ENCODE measurements at regions not wholly inside any gene's neighbourhood (a gene's known extent, or its start where the extent isn't known, plus 50 kb on each side); places are given as distances from the start of the nearest gene placed in this dataset.

- DNase-seq = no peak
Observed at GRCh38 chr13:31929031-31929770, 102.4 kb upstream of the FRY start.

DNA sequence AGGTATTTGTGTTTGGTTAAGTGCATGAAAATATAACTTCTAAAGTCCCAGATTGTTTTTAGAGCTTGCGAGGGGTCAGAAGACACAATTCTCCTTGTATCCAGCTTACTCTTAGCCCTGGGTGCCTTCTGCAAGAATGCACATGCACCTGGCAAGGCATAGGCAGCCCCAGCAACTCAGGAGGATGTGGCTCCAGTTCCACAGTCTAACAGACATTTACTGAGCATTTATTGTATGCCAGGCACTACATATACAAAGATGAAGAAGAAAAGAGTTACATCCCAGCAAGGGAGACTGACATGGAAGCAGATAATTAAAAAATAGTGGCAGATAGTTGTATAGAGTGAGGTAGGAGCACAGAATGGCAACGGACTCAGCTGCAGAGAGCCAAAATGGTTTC is 101.1 kb upstream of the FRY start:
- no peak for DNase-seq

DNA sequence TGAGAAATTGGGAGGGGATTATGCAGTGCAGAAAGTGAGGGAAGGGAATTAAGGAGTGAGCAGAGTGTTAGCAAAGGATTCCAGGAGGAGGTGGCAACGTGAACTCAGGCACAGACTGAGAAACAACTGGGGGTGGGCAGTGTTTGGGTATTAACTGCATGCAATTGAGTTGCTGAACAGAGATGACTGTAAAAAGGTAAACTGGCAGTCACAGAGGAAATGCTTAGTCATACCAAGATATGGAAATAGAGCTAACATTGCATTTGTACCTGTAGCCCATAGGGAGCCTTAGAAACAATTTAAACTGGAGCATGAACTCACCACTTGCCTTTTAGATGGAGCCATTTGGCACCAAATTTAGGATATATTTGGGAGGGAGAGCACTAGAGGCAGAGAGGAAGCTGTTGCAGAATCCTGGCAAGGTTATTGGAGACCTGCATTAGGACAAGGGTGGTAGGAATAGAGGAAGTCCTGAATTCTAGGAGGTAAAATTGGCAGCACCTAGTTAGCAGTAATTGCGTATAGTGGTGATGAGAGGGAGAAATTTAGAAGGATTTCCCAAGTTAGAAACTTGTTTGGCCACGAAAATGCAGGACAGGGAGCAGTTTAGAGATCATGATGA is 100.6 kb upstream of the FRY start:
- no peak for DNase-seq

GRCh38 chr13:31937436-31937835 is 94.1 kb upstream of the FRY start:
- DNase-seq = no peak

DNA sequence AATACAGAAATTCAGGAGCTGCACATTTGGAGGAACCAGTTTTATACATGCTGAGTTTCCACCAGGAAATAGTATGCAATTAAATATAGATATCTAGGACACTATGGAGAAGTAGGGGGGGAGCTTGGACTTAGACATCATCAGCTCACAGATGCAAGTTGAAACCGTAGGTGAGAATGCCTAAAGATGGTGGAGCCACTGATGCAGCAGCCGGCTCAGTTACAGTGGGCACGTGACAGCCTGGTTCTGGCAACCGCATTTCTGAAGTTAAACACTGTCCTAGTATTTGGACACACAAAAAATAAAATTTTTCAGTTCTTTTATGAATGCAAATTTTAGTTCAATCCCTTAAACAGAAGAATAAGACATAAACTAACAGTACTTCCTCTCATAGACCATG is 91.5 kb upstream of the FRY start:
- DNase-seq = no peak

GRCh38 chr13:31943591-31943990 is 88.0 kb upstream of the FRY start:
- DNase-seq = no peak

DNA sequence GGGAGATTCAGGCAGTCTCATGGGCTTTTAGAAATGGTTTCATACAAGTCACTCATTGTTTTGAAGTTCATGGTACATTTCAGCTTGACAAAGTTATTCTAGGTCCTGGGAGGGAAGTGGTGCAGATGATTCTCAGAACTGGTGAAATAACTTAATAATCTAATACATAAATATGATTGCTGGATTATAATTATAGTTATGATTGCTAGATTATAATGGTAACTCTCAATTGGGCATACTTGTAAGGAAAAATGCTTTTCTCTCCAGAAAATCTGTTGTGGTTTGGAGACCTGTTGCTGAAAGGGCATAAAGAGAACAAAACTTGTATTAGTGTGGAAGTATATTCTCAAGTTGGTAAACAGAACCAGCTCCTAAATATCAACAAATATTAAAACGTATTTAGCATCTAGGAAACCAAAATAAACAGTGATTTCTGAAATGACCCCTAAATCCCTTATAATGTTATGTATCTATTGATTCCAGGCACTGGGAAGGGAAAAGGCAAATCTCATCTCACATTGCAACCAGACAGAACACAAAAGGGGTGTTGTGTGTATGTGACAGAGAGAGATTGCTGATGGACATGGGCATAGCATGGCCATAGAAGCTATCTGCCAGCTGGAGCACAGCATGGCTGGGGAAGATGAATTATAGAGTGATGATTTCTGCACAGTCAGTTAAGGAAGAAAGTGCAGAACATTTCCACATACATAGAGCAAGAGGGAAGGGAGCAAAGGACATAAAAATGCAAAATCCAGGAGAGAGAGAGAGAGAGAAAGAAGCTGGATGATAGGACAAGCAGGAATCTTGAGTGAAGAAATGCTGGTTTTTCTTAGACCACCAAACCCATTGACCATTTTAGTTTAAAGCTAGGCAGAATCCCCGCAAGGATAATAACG is 87.1 kb upstream of the FRY start:
- no peak for DNase-seq

DNA sequence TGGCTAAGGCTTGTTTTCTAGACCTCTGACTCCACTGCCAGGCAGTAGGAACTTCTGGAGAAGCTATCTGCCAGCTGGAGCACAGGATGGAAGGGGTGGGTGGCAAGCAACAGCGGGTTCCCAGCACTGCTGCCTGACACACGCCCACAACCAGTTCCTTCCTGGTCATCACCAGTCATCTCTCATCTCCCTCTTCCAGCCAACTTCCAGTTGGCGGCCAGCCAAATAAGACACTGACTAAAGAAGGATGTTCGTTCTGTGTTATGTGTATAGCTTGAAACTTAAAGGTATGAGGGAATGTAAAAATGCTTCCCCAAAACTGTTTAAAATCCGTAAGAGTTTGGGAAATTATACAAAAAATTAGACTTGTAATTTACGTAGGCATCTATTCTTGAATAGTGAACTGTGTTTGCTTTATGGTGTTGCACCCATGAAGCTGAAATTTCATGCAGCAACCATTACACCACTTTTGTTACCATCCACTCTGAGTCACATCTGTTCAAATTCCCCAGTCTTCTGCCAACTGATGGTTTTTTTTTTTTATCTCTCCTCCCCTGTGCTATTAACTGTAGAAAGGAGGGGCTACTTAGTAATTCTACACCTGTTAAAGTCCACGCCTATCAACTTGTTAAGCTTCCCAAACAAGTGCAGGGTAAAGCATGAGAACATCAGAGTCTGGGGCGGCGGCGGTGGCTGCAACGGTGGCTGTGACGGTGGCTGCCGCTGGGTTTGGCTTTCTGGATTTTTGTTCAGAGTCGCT is 86.2 kb upstream of the FRY start:
- DNase-seq = peak; percentile 94 to 98 (median 97)

DNA sequence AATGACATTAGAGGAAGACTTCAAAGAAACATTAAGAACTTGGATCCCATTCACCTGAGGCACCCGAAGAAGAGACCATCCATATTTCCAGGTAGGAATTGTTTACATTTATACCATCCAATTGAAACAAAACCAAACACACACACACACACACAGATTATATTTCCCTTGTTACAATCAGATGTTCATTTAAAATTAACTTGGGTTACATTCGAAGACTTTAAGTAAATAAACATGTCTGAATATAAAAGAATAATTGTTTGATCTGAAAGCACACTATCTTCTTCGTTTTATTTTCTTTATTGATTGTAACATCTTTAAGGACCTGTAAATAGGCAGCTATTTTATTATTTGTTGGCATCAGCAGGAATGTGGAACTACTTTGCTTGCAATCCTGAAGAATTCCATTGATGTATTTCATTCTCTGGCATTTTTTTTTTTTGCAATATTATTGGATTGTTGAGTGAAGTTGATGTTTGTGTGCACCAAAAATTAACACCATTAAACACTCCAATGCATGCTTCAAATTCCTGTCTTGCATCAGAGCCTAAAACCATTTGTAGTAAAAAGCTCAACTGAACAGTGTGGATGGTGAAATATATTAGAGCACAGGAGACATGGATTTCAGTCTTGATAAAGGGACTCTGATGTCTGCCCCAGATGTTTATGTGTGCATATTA is 85.3 kb upstream of the FRY start:
- no peak for DNase-seq

- no peak for DNase-seq
Observed at GRCh38 chr13:31947105-31947504, 84.5 kb upstream of the FRY start.

- DNase-seq = no peak
Observed at GRCh38 chr13:31947506-31947905, 84.1 kb upstream of the FRY start.

DNA sequence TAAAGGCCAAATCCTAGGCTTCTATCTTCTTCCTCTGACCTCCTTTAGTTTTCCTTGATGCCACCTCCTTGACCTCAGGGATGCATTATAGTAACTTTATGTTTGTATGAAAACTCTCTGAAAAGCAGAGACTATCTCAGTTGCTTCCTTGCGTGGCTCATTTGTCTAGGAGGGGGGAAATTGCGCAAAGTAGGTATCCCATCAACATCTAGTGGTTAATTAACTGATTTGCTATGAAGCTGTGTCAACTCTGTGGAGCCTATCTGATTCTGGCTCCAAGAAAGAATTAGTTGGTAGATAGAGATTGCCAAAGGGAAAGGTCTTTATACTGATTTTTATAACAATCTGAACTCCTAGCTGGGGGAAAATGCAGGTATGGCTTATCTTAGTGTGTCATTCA is 82.1 kb upstream of the FRY start:
- no peak for DNase-seq

- DNase-seq = peak; percentile 31 to 45 (median 32)
Observed at GRCh38 chr13:31950111-31950815, 81.3 kb upstream of the FRY start.

DNA sequence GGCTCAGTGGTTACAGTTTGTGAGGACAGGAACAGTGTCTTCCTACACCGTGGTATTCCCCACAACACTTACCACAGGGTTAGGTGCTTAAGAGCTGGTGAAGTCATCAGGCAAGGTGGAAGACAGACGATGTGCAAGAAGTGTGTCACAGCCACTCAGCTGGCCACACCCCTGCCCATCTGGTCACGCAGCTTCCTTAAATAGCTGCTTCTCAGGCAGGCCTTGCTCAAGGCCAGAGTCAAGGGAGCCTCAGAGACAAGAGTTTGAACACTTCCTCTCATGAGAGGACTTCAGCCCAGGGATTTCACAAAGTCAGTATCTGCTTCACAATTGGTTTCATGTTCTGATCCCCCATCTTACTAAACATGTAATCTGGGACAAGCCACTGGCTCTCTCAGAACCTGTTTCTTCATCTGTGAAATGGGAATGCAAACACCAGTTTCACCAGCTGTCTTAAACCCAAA is 80.3 kb upstream of the FRY start:
- DNase-seq = peak; percentile 92 to 94 (median 92)

- no peak for DNase-seq
Observed at GRCh38 chr13:31952641-31953380, 78.8 kb upstream of the FRY start.

DNA sequence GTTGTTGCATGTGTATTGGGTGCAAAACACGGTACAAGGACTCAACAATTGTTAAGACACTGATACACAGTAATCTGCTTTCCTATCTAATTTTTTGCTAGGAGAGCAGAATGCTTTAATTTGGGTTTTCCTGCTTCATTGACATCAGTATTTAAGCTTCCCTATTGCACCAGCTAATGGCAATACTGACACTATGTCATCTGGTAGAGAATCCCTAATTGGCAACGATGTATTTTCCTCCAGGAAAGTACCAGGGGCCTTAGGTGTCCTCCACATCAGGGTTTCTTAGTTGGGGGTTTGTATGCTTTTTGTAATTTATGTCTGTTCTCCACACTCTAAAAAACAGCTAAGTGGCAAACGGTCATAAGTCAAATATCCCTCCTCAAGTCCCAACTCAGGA is 76.5 kb upstream of the FRY start:
- DNase-seq = peak; percentile 49 to 71 (median 58)

GRCh38 chr13:31955741-31956140 is 75.8 kb upstream of the FRY start:
- peak; percentile 38 to 54 (median 43) for DNase-seq

DNA sequence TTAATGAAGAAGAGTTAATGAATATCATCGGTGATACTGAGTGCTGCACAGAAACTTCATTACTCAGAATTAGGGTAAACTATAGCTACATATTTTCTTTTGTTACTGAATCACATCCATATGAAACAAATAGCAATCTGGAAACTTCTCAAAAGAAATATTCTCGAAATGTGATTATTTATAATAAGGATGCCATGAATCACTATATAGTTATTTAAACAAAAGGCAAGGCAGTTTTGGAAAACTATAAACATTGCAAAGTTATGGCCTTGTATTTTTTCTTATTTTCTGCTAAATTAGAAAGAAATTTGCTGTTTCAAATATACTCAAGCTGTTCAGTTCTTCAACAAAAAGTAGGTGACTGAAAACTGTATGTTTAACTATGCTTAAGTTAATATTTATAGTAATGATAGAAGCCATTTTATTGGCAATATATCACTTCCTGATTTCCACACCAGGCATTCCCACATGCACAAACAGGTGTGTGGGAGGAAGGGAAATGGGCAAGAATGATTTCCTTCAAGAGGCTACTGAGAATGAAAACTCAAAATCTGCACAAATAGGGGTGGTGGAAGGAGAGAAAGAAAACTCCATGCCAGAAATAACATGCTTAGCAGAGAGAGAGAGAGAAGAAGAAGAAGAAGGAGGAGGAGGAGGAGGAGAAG is 74.5 kb upstream of the FRY start:
- no peak for DNase-seq

DNA sequence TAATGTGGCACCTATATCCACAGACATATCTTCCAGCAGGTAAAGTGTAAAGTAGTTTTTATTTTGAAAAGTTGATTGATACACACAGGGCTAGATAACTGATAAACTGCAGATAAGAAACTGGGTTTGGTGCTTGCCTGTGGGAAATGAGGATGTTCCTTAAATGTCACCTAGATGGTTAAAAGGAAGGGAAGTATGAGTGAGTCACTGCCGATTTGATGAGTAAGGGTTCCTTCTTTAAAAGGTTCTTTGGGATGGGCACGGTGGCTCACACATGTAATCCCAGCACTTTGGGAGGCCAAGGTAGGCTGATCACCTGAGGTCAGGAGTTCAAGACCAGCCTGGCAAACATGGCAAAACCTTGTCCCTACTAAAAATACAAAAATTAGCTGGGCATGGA is 73.8 kb upstream of the FRY start:
- DNase-seq = peak; percentile 15 to 45 (median 44)

DNA sequence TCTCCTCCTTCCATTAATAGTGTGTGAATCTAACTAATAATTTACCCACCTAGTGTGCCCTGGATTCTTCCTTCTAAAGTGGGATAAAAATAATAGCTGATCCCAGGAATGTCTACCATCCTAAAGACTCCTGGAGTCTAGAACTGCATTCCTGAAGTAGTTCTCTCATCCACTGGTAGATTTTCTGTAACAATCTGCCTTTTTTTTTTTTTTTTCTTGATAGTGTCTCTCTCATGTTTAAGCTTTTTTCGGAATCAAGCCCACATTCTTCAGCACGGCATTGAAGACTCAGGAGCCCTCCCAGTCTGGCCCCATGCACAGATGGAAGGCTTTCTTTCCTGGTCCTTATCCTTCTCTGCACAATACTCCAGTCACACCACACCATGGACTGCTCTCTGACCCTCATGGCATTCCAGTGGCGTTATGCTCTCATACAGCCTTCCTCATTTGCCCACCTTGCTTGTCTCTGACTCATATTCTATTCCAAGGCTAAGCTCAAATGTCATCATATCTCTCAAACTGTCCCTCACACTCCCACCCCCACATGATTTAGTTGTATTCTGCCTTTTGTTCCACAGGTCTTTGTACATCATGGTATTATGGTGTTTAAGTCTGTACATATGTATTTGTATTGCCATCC is 68.7 kb upstream of the FRY start:
- DNase-seq = peak in 2 of 3 donors; percentile 38 to 62

Data from suppressor macrophage treated with lipopolysaccharide for 1 hour (primary cell).